Natural killer cell (primary cell): ENCODE measurements at regions not wholly inside any gene's neighbourhood (a gene's known extent, or its start where the extent isn't known, plus 50 kb on each side); places are given as distances from the start of the nearest gene placed in this dataset.

Experiments used
- ATAC-seq, 3 donors: fragments of 150-1000 bp in 2 of 3; fragments of 200-7000 bp in 1 of 3; cut with Tn5 transposase; 1 replicate in 1 of 3; 2 replicates in 2 of 3; pipeline ENCODE4 v1.10.0; 2021; ENCODE audit warnings: mild to moderate bottlenecking in 2 of 3, moderate library complexity in 2 of 3
- DNase-seq, 2 donors: peaks; one replicate each; pipeline versions ENCODE4 v3.0.0 to v3.0.0-alpha.2; 2013 to 2021; ENCODE audit warnings: mixed read lengths in 1 of 2
- H3K27ac ChIP-seq: one replicate; pipeline ENCODE4 v1.5.1; 2013; ENCODE audit warnings: mild to moderate bottlenecking, low read length
- H3K27me3 ChIP-seq: one replicate; pipeline ENCODE4 v1.6.1; 2013; ENCODE audit warnings: low read length; ENCODE audit not compliant: control insufficient read depth, insufficient read depth
- H3K36me3 ChIP-seq: one replicate; pipeline ENCODE4 v1.6.1; 2013; ENCODE audit warnings: low read length; ENCODE audit not compliant: control insufficient read depth, insufficient read depth
- H3K4me1 ChIP-seq: one replicate; pipeline ENCODE4 v1.6.1; 2013; ENCODE audit warnings: low read length; ENCODE audit not compliant: control insufficient read depth, insufficient read depth
- H3K4me3 ChIP-seq: one replicate; pipeline ENCODE4 v1.5.1; 2013; ENCODE audit warnings: low read length
- H3K9me3 ChIP-seq: one replicate; pipeline ENCODE4 v1.6.1; 2013; ENCODE audit warnings: low read length; ENCODE audit not compliant: control insufficient read depth, insufficient read depth
- H3K27ac Mint-ChIP-seq, 2 donors: one replicate each; pipeline ENCODE4 v1.8.0; 2022; ENCODE audit warnings: mild to moderate bottlenecking in 2 of 2, mixed read lengths in 2 of 2, moderate library complexity in 1 of 2
- H3K27me3 Mint-ChIP-seq, 2 donors: one replicate each; pipeline ENCODE4 v1.8.0; 2022; ENCODE audit warnings: low read depth in 2 of 2, mixed read lengths in 2 of 2
- H3K36me3 Mint-ChIP-seq: one replicate; pipeline ENCODE4 v1.8.0; 2022; ENCODE audit warnings: mixed read lengths
- H3K4me1 Mint-ChIP-seq, 2 donors: one replicate each; pipeline ENCODE4 v1.8.0; 2022; ENCODE audit warnings: mixed read lengths in 2 of 2
- H3K4me3 Mint-ChIP-seq: one replicate; pipeline ENCODE4 v1.8.0; 2022; ENCODE audit warnings: mild to moderate bottlenecking, moderate library complexity, mixed read lengths
- H3K9me3 Mint-ChIP-seq, 2 donors: one replicate each; pipeline ENCODE4 v1.8.0; 2022; ENCODE audit warnings: mixed read lengths in 2 of 2
- CTCF ChIP-seq: fragments of 200-600 bp; IDR thresholded peaks from one replicate; pipeline ENCODE4 v1.8.0; 2022; ENCODE audit warnings: antibody characterized with exemption
- WGBS: methylation state at CpG from one replicate; pipeline ENCODE4 v1.1.7; 2013; ENCODE audit warnings: missing lambda C conversion rate; ENCODE audit not compliant: insufficient coverage; 5-methylcytosine and 5-hydroxymethylcytosine counted together
- intact Hi-C: fragments of 100-400 bp; cut with micrococcal nuclease; formaldehyde crosslinking; loops from one replicate; pipeline ENCODE4 v1.14.2; 2022

GRCh38 chr6:88369262-88369661, 203.1 kb upstream of the CNR1 start:
- no peak for TF ChIP-seq CTCF
- no peak overlapping the region for H3K4me3 ChIP-seq
- no peaks in the 10 kb centered on the region for H3K36me3 ChIP-seq
- intact Hi-C loops, result no loop called here
- WGBS, result 91% methylated on average over 2 of the region's 3 CpGs
- no peak for ATAC-seq
- Mint-ChIP-seq H3K36me3 (no peaks in the 10 kb centered on the region), H3K27me3 (peaks cover 0 to 2% of the 10 kb centered on the region in 2 donors), H3K4me3 (no peak overlapping the region), H3K9me3 (peaks cover 3 to 10% of the 10 kb centered on the region in 2 donors), H3K4me1 (no peaks in the 10 kb centered on the region), H3K27ac (no peak overlapping the region)
- H3K27me3 ChIP-seq, result no peaks in the 10 kb centered on the region
- H3K4me1 ChIP-seq, result no peaks in the 10 kb centered on the region
- no peaks in the 10 kb centered on the region for H3K9me3 ChIP-seq
- H3K27ac ChIP-seq, result no peak overlapping the region
- DNase-seq, result no peak

- intact Hi-C loops, result no loop called here
- Mint-ChIP-seq H3K9me3 (peaks cover 3 to 10% of the 10 kb centered on the region in 2 donors), H3K36me3 (no peaks in the 10 kb centered on the region), H3K27ac (no peak overlapping the region), H3K27me3 (peaks cover 0 to 2% of the 10 kb centered on the region in 2 donors), H3K4me1 (no peaks in the 10 kb centered on the region), H3K4me3 (no peak overlapping the region)
- 90% methylated on average over 2 of the region's 2 CpGs for WGBS
- no peak for TF ChIP-seq CTCF
- H3K27ac ChIP-seq, result no peak overlapping the region
- no peaks in the 10 kb centered on the region for H3K27me3 ChIP-seq
- ATAC-seq, result no peak
- H3K36me3 ChIP-seq, result no peaks in the 10 kb centered on the region
- H3K4me3 ChIP-seq, result no peak overlapping the region
- no peak for DNase-seq
- H3K4me1 ChIP-seq, result no peaks in the 10 kb centered on the region
- H3K9me3 ChIP-seq, result no peaks in the 10 kb centered on the region
Observed at GRCh38 chr6:88368071-88368787, 202.1 kb upstream of the CNR1 start.

- Mint-ChIP-seq H3K4me3 (no peak overlapping the region), H3K9me3 (peaks cover 3 to 10% of the 10 kb centered on the region in 2 donors), H3K36me3 (no peaks in the 10 kb centered on the region), H3K4me1 (no peaks in the 10 kb centered on the region), H3K27me3 (peaks cover 0 to 2% of the 10 kb centered on the region in 2 donors), H3K27ac (no peak overlapping the region)
- Histone ChIP-seq H3K9me3 (no peaks in the 10 kb centered on the region), H3K4me1 (no peaks in the 10 kb centered on the region), H3K27ac (no peak overlapping the region), H3K36me3 (no peaks in the 10 kb centered on the region), H3K4me3 (no peak overlapping the region), H3K27me3 (no peaks in the 10 kb centered on the region)
- intact Hi-C loops, result no loop called here
- TF ChIP-seq CTCF, result no peak
- DNase-seq, result no peak
- ATAC-seq, result no peak
- 6% methylated on average over 1 of the region's 1 CpG for WGBS
Observed at GRCh38 chr6:88367248-88367647, 201.1 kb upstream of the CNR1 start.

GRCh38 chr6:88366672-88367071, 200.5 kb upstream of the CNR1 start:
- TF ChIP-seq CTCF, result no peak
- ATAC-seq (no peak), DNase-seq (no peak)
- no peaks in the 10 kb centered on the region for H3K27me3 ChIP-seq
- no peaks in the 10 kb centered on the region for H3K4me1 ChIP-seq
- 62% methylated on average over 1 of the region's 2 CpGs for WGBS
- Mint-ChIP-seq H3K27me3 (peaks cover 0 to 2% of the 10 kb centered on the region in 2 donors), H3K27ac (no peak overlapping the region), H3K4me1 (no peaks in the 10 kb centered on the region), H3K4me3 (no peak overlapping the region), H3K36me3 (no peaks in the 10 kb centered on the region), H3K9me3 (peaks cover 3 to 10% of the 10 kb centered on the region in 2 donors)
- H3K36me3 ChIP-seq, result no peaks in the 10 kb centered on the region
- H3K9me3 ChIP-seq, result no peaks in the 10 kb centered on the region
- intact Hi-C loops, result no loop called here
- no peak overlapping the region for H3K4me3 ChIP-seq
- no peak overlapping the region for H3K27ac ChIP-seq
